NB4 (cell line): ENCODE measurements at regions not wholly inside any gene's neighbourhood (a gene's known extent, or its start where the extent isn't known, plus 50 kb on each side); places are given as distances from the start of the nearest gene placed in this dataset.

Experiments used
- MYC ChIP-seq: IDR thresholded peaks from 2 replicates; pipeline ENCODE4 v1.6.1; 2011; ENCODE audit warnings: low read depth, low read length
- POLR2A ChIP-seq: IDR thresholded peaks from 2 replicates; pipeline ENCODE4 v1.6.1; 2011; ENCODE audit warnings: mild to moderate bottlenecking; ENCODE audit not compliant: insufficient read length; ENCODE audit errors: extremely low read depth
- TF ChIP-seq, protein P1 (sequence below): IDR thresholded peaks from one replicate; pipeline ENCODE4 v1.5.1; 2012; ENCODE audit warnings: low read depth, low read length
- TF ChIP-seq, protein P2 (sequence below): IDR thresholded peaks from 2 replicates; pipeline ENCODE4 v1.6.1; 2011; ENCODE audit warnings: low read depth, low read length

DNA sequence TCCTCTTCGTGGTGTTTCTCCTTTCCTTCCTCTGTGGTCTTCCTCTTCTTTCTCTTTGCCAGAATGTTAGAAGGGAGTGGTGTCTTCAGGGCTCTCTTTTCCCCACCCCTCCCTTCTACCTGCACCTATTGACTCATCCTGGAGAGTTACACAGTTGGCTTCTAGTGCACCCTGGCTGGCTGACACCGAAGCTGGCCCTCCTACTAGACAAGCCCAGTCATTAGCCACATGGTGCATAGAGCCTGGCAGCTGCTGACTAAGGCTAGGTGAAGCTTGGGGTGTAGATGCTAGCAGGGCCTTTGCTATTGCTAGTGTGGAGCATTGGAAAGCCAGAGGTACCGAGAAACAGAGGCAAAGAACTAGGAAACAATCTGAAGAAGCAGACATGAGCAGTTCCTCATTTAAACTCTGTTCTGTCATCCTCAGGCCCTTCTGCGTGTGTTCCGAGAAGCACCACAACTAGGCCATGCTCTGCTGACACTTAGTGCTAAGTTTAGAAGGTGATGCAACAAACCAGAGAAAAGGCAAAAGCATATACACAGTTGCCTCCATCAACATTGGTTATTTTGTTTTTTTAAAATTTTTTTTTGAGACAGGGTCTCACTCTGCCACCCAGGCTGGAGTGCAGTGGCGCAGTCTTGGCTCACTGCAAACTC lies 213.9 kb downstream of the BAMBI start:
- TF ChIP-seq, protein P1, sequence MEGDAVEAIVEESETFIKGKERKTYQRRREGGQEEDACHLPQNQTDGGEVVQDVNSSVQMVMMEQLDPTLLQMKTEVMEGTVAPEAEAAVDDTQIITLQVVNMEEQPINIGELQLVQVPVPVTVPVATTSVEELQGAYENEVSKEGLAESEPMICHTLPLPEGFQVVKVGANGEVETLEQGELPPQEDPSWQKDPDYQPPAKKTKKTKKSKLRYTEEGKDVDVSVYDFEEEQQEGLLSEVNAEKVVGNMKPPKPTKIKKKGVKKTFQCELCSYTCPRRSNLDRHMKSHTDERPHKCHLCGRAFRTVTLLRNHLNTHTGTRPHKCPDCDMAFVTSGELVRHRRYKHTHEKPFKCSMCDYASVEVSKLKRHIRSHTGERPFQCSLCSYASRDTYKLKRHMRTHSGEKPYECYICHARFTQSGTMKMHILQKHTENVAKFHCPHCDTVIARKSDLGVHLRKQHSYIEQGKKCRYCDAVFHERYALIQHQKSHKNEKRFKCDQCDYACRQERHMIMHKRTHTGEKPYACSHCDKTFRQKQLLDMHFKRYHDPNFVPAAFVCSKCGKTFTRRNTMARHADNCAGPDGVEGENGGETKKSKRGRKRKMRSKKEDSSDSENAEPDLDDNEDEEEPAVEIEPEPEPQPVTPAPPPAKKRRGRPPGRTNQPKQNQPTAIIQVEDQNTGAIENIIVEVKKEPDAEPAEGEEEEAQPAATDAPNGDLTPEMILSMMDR, result no peak
- no peak for TF ChIP-seq POLR2A
- TF ChIP-seq MYC, result no peak
- TF ChIP-seq, protein P2, sequence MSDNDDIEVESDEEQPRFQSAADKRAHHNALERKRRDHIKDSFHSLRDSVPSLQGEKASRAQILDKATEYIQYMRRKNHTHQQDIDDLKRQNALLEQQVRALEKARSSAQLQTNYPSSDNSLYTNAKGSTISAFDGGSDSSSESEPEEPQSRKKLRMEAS, result no peak
